ENCODE measurements at regions not wholly inside any gene's neighbourhood (a gene's known extent, or its start where the extent isn't known, plus 50 kb on each side); places are given as distances from the start of the nearest gene placed in this dataset.

GRCh38 chr20:22099348-22099747, 393.9 kb downstream of the PAX1 start (continued):
- TF ChIP-seq, protein P1, sequence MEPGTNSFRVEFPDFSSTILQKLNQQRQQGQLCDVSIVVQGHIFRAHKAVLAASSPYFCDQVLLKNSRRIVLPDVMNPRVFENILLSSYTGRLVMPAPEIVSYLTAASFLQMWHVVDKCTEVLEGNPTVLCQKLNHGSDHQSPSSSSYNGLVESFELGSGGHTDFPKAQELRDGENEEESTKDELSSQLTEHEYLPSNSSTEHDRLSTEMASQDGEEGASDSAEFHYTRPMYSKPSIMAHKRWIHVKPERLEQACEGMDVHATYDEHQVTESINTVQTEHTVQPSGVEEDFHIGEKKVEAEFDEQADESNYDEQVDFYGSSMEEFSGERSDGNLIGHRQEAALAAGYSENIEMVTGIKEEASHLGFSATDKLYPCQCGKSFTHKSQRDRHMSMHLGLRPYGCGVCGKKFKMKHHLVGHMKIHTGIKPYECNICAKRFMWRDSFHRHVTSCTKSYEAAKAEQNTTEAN (CRISPR knock-in tag; IDR thresholded peaks at IDR 0.05), result no peak
- TF ChIP-seq, protein P2, sequence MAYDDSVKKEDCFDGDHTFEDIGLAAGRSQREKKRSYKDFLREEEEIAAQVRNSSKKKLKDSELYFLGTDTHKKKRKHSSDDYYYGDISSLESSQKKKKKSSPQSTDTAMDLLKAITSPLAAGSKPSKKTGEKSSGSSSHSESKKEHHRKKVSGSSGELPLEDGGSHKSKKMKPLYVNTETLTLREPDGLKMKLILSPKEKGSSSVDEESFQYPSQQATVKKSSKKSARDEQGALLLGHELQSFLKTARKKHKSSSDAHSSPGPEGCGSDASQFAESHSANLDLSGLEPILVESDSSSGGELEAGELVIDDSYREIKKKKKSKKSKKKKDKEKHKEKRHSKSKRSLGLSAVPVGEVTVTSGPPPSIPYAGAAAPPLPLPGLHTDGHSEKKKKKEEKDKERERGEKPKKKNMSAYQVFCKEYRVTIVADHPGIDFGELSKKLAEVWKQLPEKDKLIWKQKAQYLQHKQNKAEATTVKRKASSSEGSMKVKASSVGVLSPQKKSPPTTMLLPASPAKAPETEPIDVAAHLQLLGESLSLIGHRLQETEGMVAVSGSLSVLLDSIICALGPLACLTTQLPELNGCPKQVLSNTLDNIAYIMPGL (CRISPR knock-in tag; IDR thresholded peaks at IDR 0.05), result no peak
- TF ChIP-seq GABPB1 (CRISPR knock-in tag; IDR thresholded peaks at IDR 0.05) (no peak), EMX1 (CRISPR knock-in tag; IDR thresholded peaks at IDR 0.05) (no peak), ZNF416 (CRISPR knock-in tag; IDR thresholded peaks at IDR 0.05) (no peak), ELF4 (CRISPR knock-in tag; IDR thresholded peaks at IDR 0.05; ENCODE audit: low read depth) (no peak)
- TF ChIP-seq, protein P3, sequence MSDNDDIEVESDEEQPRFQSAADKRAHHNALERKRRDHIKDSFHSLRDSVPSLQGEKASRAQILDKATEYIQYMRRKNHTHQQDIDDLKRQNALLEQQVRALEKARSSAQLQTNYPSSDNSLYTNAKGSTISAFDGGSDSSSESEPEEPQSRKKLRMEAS (CRISPR knock-in tag; IDR thresholded peaks at IDR 0.05), result no peak

DNA sequence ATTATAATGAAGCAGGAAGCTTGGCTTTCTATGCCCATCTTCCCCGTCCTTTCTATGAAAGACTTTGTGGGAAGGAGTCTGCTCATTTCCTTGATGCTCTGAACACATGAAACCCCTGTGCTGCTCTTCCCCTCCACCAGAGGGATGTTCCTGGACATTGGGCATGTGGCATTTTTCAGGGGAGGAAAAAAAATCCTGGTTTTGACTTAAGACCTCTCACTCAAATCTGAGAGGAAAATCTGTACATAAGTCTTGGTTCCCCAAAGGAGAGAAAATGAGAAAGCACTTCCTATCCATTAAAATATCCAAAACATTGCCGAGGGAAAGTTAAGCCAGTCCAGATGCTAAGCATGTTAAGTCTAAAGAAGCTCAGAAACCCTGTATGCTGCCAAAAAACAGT, 393.0 kb downstream of the PAX1 start:
- peaks cover 9% of the 10 kb centered on the region for H3K9me3 Mint-ChIP-seq
- ChIA-PET CTCF (interaction anchor here (0.7 to 3.9 kb wide), 3 partner anchors 289 to 378 kb away, joined by 3 to 11 read pairs (median 3); no protein-coding TSS in a partner anchor), POLR2A (no interaction called here)
- no peaks in the 10 kb centered on the region; the same call in 1 of the 2 replicates for H3K27me3 Mint-ChIP-seq (ENCODE audit: low read depth)
- no peaks in the 10 kb centered on the region for H3K4me1 Mint-ChIP-seq
- no peak overlapping the region for H3K27ac Mint-ChIP-seq
- ATAC-seq (no peak), DNase-seq (ENCODE audit: low spot score) (no peak)
- no peak overlapping the region for H3K4me3 Mint-ChIP-seq
- no peak for TF ChIP-seq NFYB (CRISPR knock-in tag; conservative IDR thresholded peaks at IDR 0.05; ENCODE audit: low read depth)
- no peak for TF ChIP-seq ATF1 (CRISPR knock-in tag; IDR thresholded peaks at IDR 0.05)
- no peak for TF ChIP-seq HMGA2 (CRISPR knock-in tag; IDR thresholded peaks at IDR 0.05)
- TF ChIP-seq ATF3 (CRISPR knock-in tag; conservative IDR thresholded peaks at IDR 0.05), result no peak
- H3K36me3 Mint-ChIP-seq, result peaks cover under 1% of the 10 kb centered on the region

- Mint-ChIP-seq H3K27ac (no peak overlapping the region), H3K36me3 (peaks cover 21% of the 10 kb centered on the region), H3K9me3 (peaks cover 49% of the 10 kb centered on the region), H3K27me3 (ENCODE audit: low read depth) (peaks cover 7% of the 10 kb centered on the region), H3K4me3 (no peak overlapping the region), H3K4me1 (no peaks in the 10 kb centered on the region)
- ChIA-PET CTCF (no interaction called here), POLR2A (no interaction called here)
- ATAC-seq, result no peak
- no peak for DNase-seq (ENCODE audit: low spot score)
- TF ChIP-seq ATF3 (CRISPR knock-in tag; conservative IDR thresholded peaks at IDR 0.05) (no peak), CREB1 (CRISPR knock-in tag; IDR thresholded peaks at IDR 0.05) (no peak), MYBL2 (CRISPR knock-in tag; IDR thresholded peaks at IDR 0.05) (no peak), TP53 (CRISPR knock-in tag; IDR thresholded peaks at IDR 0.05) (no peak), FOXP1 (CRISPR knock-in tag; IDR thresholded peaks at IDR 0.05; ENCODE audit: borderline replicate concordance) (no peak), JAZF1 (CRISPR knock-in tag; IDR thresholded peaks at IDR 0.05) (no peak), ZBTB21 (CRISPR knock-in tag; IDR thresholded peaks at IDR 0.05; ENCODE audit: borderline replicate concordance) (no peak), CDX4 (CRISPR knock-in tag; IDR thresholded peaks at IDR 0.05; ENCODE audit: borderline replicate concordance) (no peak), ELF4 (CRISPR knock-in tag; IDR thresholded peaks at IDR 0.05; ENCODE audit: low read depth) (no peak)
- TF ChIP-seq, protein P4, sequence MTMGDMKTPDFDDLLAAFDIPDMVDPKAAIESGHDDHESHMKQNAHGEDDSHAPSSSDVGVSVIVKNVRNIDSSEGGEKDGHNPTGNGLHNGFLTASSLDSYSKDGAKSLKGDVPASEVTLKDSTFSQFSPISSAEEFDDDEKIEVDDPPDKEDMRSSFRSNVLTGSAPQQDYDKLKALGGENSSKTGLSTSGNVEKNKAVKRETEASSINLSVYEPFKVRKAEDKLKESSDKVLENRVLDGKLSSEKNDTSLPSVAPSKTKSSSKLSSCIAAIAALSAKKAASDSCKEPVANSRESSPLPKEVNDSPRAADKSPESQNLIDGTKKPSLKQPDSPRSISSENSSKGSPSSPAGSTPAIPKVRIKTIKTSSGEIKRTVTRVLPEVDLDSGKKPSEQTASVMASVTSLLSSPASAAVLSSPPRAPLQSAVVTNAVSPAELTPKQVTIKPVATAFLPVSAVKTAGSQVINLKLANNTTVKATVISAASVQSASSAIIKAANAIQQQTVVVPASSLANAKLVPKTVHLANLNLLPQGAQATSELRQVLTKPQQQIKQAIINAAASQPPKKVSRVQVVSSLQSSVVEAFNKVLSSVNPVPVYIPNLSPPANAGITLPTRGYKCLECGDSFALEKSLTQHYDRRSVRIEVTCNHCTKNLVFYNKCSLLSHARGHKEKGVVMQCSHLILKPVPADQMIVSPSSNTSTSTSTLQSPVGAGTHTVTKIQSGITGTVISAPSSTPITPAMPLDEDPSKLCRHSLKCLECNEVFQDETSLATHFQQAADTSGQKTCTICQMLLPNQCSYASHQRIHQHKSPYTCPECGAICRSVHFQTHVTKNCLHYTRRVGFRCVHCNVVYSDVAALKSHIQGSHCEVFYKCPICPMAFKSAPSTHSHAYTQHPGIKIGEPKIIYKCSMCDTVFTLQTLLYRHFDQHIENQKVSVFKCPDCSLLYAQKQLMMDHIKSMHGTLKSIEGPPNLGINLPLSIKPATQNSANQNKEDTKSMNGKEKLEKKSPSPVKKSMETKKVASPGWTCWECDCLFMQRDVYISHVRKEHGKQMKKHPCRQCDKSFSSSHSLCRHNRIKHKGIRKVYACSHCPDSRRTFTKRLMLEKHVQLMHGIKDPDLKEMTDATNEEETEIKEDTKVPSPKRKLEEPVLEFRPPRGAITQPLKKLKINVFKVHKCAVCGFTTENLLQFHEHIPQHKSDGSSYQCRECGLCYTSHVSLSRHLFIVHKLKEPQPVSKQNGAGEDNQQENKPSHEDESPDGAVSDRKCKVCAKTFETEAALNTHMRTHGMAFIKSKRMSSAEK (CRISPR knock-in tag; IDR thresholded peaks at IDR 0.05; ENCODE audit: borderline replicate concordance), result no peak
- TF ChIP-seq, protein P5, sequence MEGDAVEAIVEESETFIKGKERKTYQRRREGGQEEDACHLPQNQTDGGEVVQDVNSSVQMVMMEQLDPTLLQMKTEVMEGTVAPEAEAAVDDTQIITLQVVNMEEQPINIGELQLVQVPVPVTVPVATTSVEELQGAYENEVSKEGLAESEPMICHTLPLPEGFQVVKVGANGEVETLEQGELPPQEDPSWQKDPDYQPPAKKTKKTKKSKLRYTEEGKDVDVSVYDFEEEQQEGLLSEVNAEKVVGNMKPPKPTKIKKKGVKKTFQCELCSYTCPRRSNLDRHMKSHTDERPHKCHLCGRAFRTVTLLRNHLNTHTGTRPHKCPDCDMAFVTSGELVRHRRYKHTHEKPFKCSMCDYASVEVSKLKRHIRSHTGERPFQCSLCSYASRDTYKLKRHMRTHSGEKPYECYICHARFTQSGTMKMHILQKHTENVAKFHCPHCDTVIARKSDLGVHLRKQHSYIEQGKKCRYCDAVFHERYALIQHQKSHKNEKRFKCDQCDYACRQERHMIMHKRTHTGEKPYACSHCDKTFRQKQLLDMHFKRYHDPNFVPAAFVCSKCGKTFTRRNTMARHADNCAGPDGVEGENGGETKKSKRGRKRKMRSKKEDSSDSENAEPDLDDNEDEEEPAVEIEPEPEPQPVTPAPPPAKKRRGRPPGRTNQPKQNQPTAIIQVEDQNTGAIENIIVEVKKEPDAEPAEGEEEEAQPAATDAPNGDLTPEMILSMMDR (IDR thresholded peaks at IDR 0.05), result no peak
Measured at GRCh38 chr20:22093122-22093521, 387.7 kb downstream of the PAX1 start.
